ENCODE measurements at regions not wholly inside any gene's neighbourhood (a gene's known extent, or its start where the extent isn't known, plus 50 kb on each side); places are given as distances from the start of the nearest gene placed in this dataset.

DNA sequence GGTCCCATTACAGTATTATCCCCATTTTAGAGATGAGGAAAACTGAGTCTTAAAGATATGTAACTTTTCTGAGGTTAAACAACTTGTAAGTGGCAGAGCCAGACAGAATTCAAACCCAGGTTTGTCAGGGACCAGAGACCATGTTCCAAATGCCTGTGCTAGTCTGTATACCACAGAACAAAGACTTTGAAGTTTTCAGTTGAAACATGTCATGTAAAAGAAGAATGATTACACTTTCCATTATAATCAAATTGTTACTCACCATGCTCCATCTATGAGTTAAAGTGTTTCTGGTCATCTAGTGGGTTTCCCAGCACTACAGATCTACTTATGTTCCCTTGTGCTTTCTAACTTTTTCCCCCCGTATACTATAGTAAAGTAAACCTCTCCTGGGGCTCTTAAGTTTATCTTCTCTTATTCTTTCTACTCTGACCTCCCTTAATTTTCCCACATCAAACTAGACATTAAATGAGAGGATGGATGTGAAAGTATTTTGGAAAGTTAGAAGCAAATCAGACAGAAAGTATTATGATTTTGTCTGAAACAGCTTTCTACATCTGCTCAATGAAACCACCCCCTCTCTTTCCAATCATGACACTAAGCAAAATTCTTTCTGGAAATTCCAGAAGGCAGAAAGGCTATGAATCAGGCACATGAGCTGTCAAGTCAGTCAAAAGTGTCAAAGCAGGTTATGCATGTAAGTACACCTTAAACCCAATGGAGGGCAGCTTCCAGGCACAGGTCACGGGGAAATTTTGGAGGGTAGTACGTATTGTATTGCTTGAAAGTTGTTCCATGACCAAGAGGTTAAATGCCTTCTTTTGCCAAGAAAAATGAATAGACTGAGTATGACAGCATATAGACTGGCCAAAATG is 132.7 kb upstream of the MAP3K7 start (continued):
- TF ChIP-seq RELB (IDR thresholded peaks at IDR 0.05; ENCODE audit: low read depth) (no peak), SPI1 (IDR thresholded peaks at IDR 0.05; ENCODE audit: borderline replicate concordance, insufficient read depth, low read depth, low read length) (no peak), BHLHE40 (IDR thresholded peaks at IDR 0.05; ENCODE audit: borderline replicate concordance in 1 of 2, low read depth in 2 of 2, low read length in 1 of 2) (no peak), SUPT20H (IDR thresholded peaks at IDR 0.05; ENCODE audit: borderline replicate concordance, control insufficient read depth, low read depth, low read length) (no peak), RAD21 (IDR thresholded peaks at IDR 0.05; ENCODE audit: insufficient read depth, low read depth, low read length) (no peak)

DNA sequence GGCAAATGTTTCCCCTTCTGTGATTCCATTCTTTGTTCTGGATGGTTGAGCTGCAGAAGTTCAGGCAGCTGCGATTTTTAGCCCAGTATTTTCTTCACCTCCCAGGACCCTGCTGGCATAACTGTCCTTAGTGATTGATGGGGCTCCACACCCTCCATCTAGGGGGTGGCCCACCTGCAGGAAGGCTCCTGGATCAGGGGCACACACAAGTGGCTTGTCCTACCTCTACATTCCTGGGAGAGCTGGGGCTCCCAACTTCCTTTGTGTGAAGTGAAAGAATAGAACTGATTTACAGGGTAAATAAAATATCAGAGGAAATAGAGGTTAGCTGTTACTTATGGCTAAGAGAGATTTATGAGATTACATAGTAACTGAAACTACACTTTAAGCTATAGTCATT is 129.5 kb upstream of the MAP3K7 start:
- no peaks in the 10 kb centered on the region for H4K20me1 ChIP-seq (ENCODE audit: control insufficient read depth, insufficient read depth)
- no peak overlapping the region for H3K9ac ChIP-seq (ENCODE audit: control insufficient read depth, insufficient read depth, low read length)
- H3K4me1 ChIP-seq (ENCODE audit: control insufficient read depth, insufficient read depth, low read length), result no peaks in the 10 kb centered on the region
- no peak overlapping the region for H2AFZ ChIP-seq (ENCODE audit: control insufficient read depth, low read depth, low read length)
- no peak overlapping the region for H3K27ac ChIP-seq (ENCODE audit: control insufficient read depth, insufficient read depth)
- FAIRE-seq (no peak), DNase-seq (ENCODE audit: low read depth, low spot score) (no peak), ATAC-seq (no peak)
- no peak overlapping the region for H3K4me3 ChIP-seq
- ChIA-PET CTCF (no interaction called here), POLR2A (no interaction called here), SMC1A (ENCODE audit: uncharacterized antibody, unreplicated experiment) (no interaction called here), RAD21 (ENCODE audit: unreplicated experiment) (no interaction called here)
- 0% methylated on average over 1 of the region's 1 CpG for WGBS (ENCODE audit: insufficient coverage, insufficient replicate concordance, low lambda C conversion rate, missing lambda C conversion rate)
- no peak for TF ChIP-seq TBL1XR1 (IDR thresholded peaks at IDR 0.05; ENCODE audit: low read depth, low read length)
- BruUV-seq (replicated peaks), result no TSS peak
- no peaks in the 10 kb centered on the region for H3K9me3 ChIP-seq (replicated peaks; ENCODE audit: control insufficient read depth, insufficient read depth, low read length)
- H3K36me3 ChIP-seq (ENCODE audit: control insufficient read depth in 2 of 2, insufficient read depth in 2 of 2, low read length in 1 of 2), result no peaks in the 10 kb centered on the region
- no peaks in the 10 kb centered on the region for H3K27me3 ChIP-seq (replicated peaks in 1 of 2; ENCODE audit: control insufficient read depth in 2 of 2, insufficient read depth in 2 of 2, low read length in 1 of 2)
- in situ Hi-C loops (cut with MboI), result no loop called here
- no peak overlapping the region for H3K4me2 ChIP-seq (ENCODE audit: control insufficient read depth, insufficient read depth)
- no peaks in the 10 kb centered on the region for H3K79me2 ChIP-seq (ENCODE audit: control insufficient read depth, insufficient read depth, low read length)
- intact Hi-C loops (cut with micrococcal nuclease; ENCODE audit: unreplicated experiment), result no loop called here

Measured in GM12878 (cell line).